GM23338 (cell line): ENCODE measurements at regions not wholly inside any gene's neighbourhood (a gene's known extent, or its start where the extent isn't known, plus 50 kb on each side); places are given as distances from the start of the nearest gene placed in this dataset.

Source experiments
- ATAC-seq: fragments of 200-7000 bp; cut with Tn5 transposase; 3 replicates; pipeline ENCODE4 v1.9.1; 2020
- DNase-seq: peaks from one replicate; pipeline ENCODE4 v3.0.0-alpha.2; 2015; ENCODE audit warnings: low spot score
- H2AFZ ChIP-seq: fragments of 200-600 bp; sonication (generic); 2 replicates; pipeline ENCODE4 v1.8.0; 2016; ENCODE audit warnings: antibody characterized with exemption, mild to moderate bottlenecking, moderate library complexity
- H3F3A ChIP-seq: fragments of 200-600 bp; sonication (generic); replicated peaks from 2 replicates; pipeline ENCODE4 v1.8.0; 2017; ENCODE audit warnings: antibody characterized with exemption, mixed run types, low read depth
- H3K27ac ChIP-seq: fragments of 200-600 bp; sonication (generic); 2 replicates; pipeline ENCODE4 v1.6.1; 2016; ENCODE audit warnings: low read depth
- H3K27me3 ChIP-seq: fragments of 200-600 bp; sonication (generic); 2 replicates; pipeline ENCODE4 v1.8.0; 2016; ENCODE audit warnings: mild to moderate bottlenecking, mixed run types, moderate library complexity; ENCODE audit not compliant: insufficient read depth
- H3K36me3 ChIP-seq: fragments of 200-600 bp; sonication (generic); 2 replicates; pipeline ENCODE4 v1.8.0; 2016; ENCODE audit warnings: mild to moderate bottlenecking; ENCODE audit not compliant: insufficient read depth
- H3K4me1 ChIP-seq: fragments of 200-600 bp; sonication (generic); 2 replicates; pipeline ENCODE4 v1.8.0; 2016; ENCODE audit warnings: mild to moderate bottlenecking, moderate library complexity; ENCODE audit not compliant: insufficient read depth
- H3K4me2 ChIP-seq: fragments of 200-600 bp; sonication (generic); 2 replicates; pipeline ENCODE4 v1.7.1; 2017; ENCODE audit warnings: mixed run types
- H3K4me3 ChIP-seq: fragments of 200-600 bp; sonication (generic); 2 replicates; pipeline ENCODE4 v1.6.1; 2016; ENCODE audit warnings: mixed run types
- H3K79me2 ChIP-seq: fragments of 200-600 bp; sonication (generic); replicated peaks from 2 replicates; pipeline ENCODE4 v1.8.0; 2017; ENCODE audit warnings: mild to moderate bottlenecking; ENCODE audit not compliant: insufficient read depth
- H3K9me2 ChIP-seq: fragments of 200-600 bp; sonication (generic); 2 replicates; pipeline ENCODE4 v1.8.0; 2017; ENCODE audit not compliant: insufficient read depth
- H4K20me1 ChIP-seq: fragments of 200-600 bp; sonication (generic); replicated peaks from 2 replicates; pipeline ENCODE4 v1.8.0; 2017; ENCODE audit warnings: mild to moderate bottlenecking; ENCODE audit not compliant: insufficient read depth
- H3K27ac Mint-ChIP-seq: 2 replicates; pipeline ENCODE4 v1.8.0; 2020; ENCODE audit warnings: inconsistent platforms, mild to moderate bottlenecking, moderate library complexity, mixed read lengths
- H3K27me3 Mint-ChIP-seq: 3 replicates; pipeline ENCODE4 v1.8.0; 2022; ENCODE audit warnings: low read depth, mild to moderate bottlenecking, moderate library complexity, mixed read lengths, inconsistent platforms; ENCODE audit not compliant: insufficient read depth, poor library complexity
- H3K36me3 Mint-ChIP-seq: 3 replicates; pipeline ENCODE4 v1.8.0; 2021; ENCODE audit warnings: low read depth, mild to moderate bottlenecking, inconsistent platforms, moderate library complexity, mixed read lengths
- H3K4me1 Mint-ChIP-seq: 3 replicates; pipeline ENCODE4 v1.8.0; 2020; ENCODE audit warnings: mild to moderate bottlenecking, inconsistent platforms, mixed read lengths
- H3K4me3 Mint-ChIP-seq: 3 replicates; pipeline ENCODE4 v1.8.0; 2021; ENCODE audit warnings: moderate library complexity, mild to moderate bottlenecking, inconsistent platforms, mixed read lengths
- H3K9me3 Mint-ChIP-seq: 3 replicates; pipeline ENCODE4 v1.8.0; 2020; ENCODE audit warnings: moderate library complexity, mild to moderate bottlenecking, inconsistent platforms, mixed read lengths
- CREB1 ChIP-seq: fragments of 250-450 bp; sonication (Bioruptor Pico); IDR thresholded peaks from 2 replicates; pipeline ENCODE4 v1.5.0; 2020; ENCODE audit warnings: low read depth, mild to moderate bottlenecking, moderate library complexity
- CTCF ChIP-seq, 2 experiments: fragments of 200-600 bp in 1 of 2; sonication (generic) in 1 of 2; conservative IDR thresholded peaks; 2 replicates each; pipeline versions ENCODE4 v1.5.1 to v1.6.1; 2016 to 2017; ENCODE audit warnings: antibody characterized with exemption in 2 of 2, low read depth in 2 of 2, mild to moderate bottlenecking in 2 of 2, moderate library complexity in 1 of 2
- EZH2 ChIP-seq: fragments of 200-600 bp; sonication (generic); IDR thresholded peaks from one replicate; pipeline ENCODE4 v1.8.0; 2017; ENCODE audit warnings: antibody characterized with exemption, mild to moderate bottlenecking, low read depth; ENCODE audit not compliant: unreplicated experiment
- EZH2phosphoT487 ChIP-seq: fragments of 200-600 bp; sonication (generic); IDR thresholded peaks from one replicate; pipeline ENCODE4 v1.8.1; 2018; ENCODE audit warnings: antibody characterized with exemption; ENCODE audit not compliant: unreplicated experiment
- JUNB ChIP-seq: IDR thresholded peaks from one replicate; pipeline ENCODE4 v1.6.1; 2016; ENCODE audit warnings: antibody characterized with exemption; ENCODE audit not compliant: unreplicated experiment
- NANOG ChIP-seq: IDR thresholded peaks from 2 replicates; pipeline ENCODE4 v1.6.1; 2016; ENCODE audit warnings: antibody characterized with exemption, borderline replicate concordance
- POLR2AphosphoS5 ChIP-seq: IDR thresholded peaks from 2 replicates; pipeline ENCODE4 v1.6.1; 2016; ENCODE audit warnings: antibody characterized with exemption, low read depth
- STAT1 ChIP-seq: IDR thresholded peaks from one replicate; pipeline ENCODE4 v1.6.1; 2016; ENCODE audit warnings: antibody characterized with exemption; ENCODE audit not compliant: unreplicated experiment
- ZNF331 ChIP-seq: fragments of 250-450 bp; sonication (Bioruptor Pico); IDR thresholded peaks from 2 replicates; pipeline ENCODE4 v1.5.0; 2020; ENCODE audit warnings: low read depth, mild to moderate bottlenecking, moderate library complexity

GRCh38 chr18:22103647-22104031 is 65.8 kb upstream of the GATA6 start (continued):
- no peak for TF ChIP-seq CTCF (conservative IDR thresholded peaks at IDR 0.05; ENCODE audit: low read depth in 2 of 2)
- no peak for TF ChIP-seq CREB1 (CRISPR knock-in tag)

- H3K4me1 ChIP-seq = peaks cover 21% of the 10 kb centered on the region
- peaks cover 28% of the 10 kb centered on the region for H3K4me1 Mint-ChIP-seq
- H3K36me3 Mint-ChIP-seq = no peaks in the 10 kb centered on the region
- ATAC-seq = no peak
- no peaks in the 10 kb centered on the region for H3K36me3 ChIP-seq
- no peaks in the 10 kb centered on the region for H3K9me3 Mint-ChIP-seq
- no peaks in the 10 kb centered on the region for H3F3A ChIP-seq
- no peak overlapping the region for H3K4me3 ChIP-seq
- H3K27me3 Mint-ChIP-seq = no peaks in the 10 kb centered on the region
- no peaks in the 10 kb centered on the region for H3K79me2 ChIP-seq
- H3K27me3 ChIP-seq = no peaks in the 10 kb centered on the region
- H3K4me3 Mint-ChIP-seq = no peak overlapping the region
- H3K9me2 ChIP-seq = no peaks in the 10 kb centered on the region
- no peak for DNase-seq
- H4K20me1 ChIP-seq = no peaks in the 10 kb centered on the region
- no peak overlapping the region for H3K27ac ChIP-seq
- no peak overlapping the region for H2AFZ ChIP-seq
- no peak overlapping the region for H3K27ac Mint-ChIP-seq
- TF ChIP-seq CREB1 (CRISPR knock-in tag) (no peak), STAT1 (no peak), POLR2AphosphoS5 (no peak), CTCF (conservative IDR thresholded peaks at IDR 0.05; ENCODE audit: low read depth in 2 of 2) (no peak), EZH2 (no peak), EZH2phosphoT487 (no peak), NANOG (no peak)
- no peak overlapping the region for H3K4me2 ChIP-seq
Measured at GRCh38 chr18:22106536-22107292, 62.7 kb upstream of the GATA6 start.

- Mint-ChIP-seq H3K27me3 (no peaks in the 10 kb centered on the region), H3K9me3 (no peaks in the 10 kb centered on the region)
- ATAC-seq = peak; percentile 75
Measured at GRCh38 chr18:22108674-22109073, 60.7 kb upstream of the GATA6 start.

More at GRCh38 chr18:22108674-22109073, 60.7 kb upstream of the GATA6 start:
- Histone ChIP-seq H4K20me1 (no peaks in the 10 kb centered on the region), H3K27ac (no peak overlapping the region), H3K79me2 (no peaks in the 10 kb centered on the region), H2AFZ (peak overlapping the region; percentile 28; the same call in 1 of the 2 replicates), H3K27me3 (no peaks in the 10 kb centered on the region), H3K4me2 (no peak overlapping the region), H3K4me1 (peaks cover 10% of the 10 kb centered on the region), H3F3A (no peaks in the 10 kb centered on the region), H3K4me3 (no peak overlapping the region), H3K36me3 (no peaks in the 10 kb centered on the region), H3K9me2 (no peaks in the 10 kb centered on the region)
- no peak for TF ChIP-seq ZNF331
- TF ChIP-seq JUNB = no peak
- peak; percentile 39 to 54; a peak in 3 of 4 replicates for TF ChIP-seq CTCF (conservative IDR thresholded peaks at IDR 0.05; ENCODE audit: low read depth in 2 of 2)
- Mint-ChIP-seq H3K27ac (no peak overlapping the region), H3K4me3 (no peak overlapping the region), H3K4me1 (peaks cover 14% of the 10 kb centered on the region), H3K36me3 (no peaks in the 10 kb centered on the region)
- DNase-seq = peak; percentile 49
